ENCODE measurements at regions not wholly inside any gene's neighbourhood (a gene's known extent, or its start where the extent isn't known, plus 50 kb on each side); places are given as distances from the start of the nearest gene placed in this dataset.

GRCh38 chr1:39107341-39108290, 81.5 kb downstream of the NDUFS5 start:
- no peak for DNase-seq (ENCODE audit: low spot score)

- DNase-seq (ENCODE audit: low spot score), result no peak
Observed at GRCh38 chr1:39109644-39110043, 83.5 kb downstream of the NDUFS5 start.

GRCh38 chr1:39110325-39110851, 84.2 kb downstream of the NDUFS5 start:
- DNase-seq (ENCODE audit: low spot score), result no peak

GRCh38 chr1:39110882-39111281, 84.7 kb downstream of the NDUFS5 start:
- no peak for DNase-seq (ENCODE audit: low spot score)

- no peak for DNase-seq (ENCODE audit: low spot score)
Observed at GRCh38 chr1:39113109-39113743, 87.1 kb downstream of the NDUFS5 start.

- peak; percentile 29 for DNase-seq (ENCODE audit: low spot score)
Observed at GRCh38 chr1:39115271-39116110, 89.0 kb upstream of the MACF1 start.

- DNase-seq (ENCODE audit: low spot score), result no peak
Observed at GRCh38 chr1:39116116-39116607, 88.3 kb upstream of the MACF1 start.

GRCh38 chr1:39116860-39117728, 87.4 kb upstream of the MACF1 start:
- DNase-seq (ENCODE audit: low spot score), result no peak

GRCh38 chr1:39117899-39118450, 86.5 kb upstream of the MACF1 start:
- DNase-seq (ENCODE audit: low spot score), result no peak

GRCh38 chr1:39122056-39122455, 82.4 kb upstream of the MACF1 start:
- no peak for DNase-seq (ENCODE audit: low spot score)

- no peak for DNase-seq (ENCODE audit: low spot score)
Observed at GRCh38 chr1:39124282-39124681, 80.2 kb upstream of the MACF1 start.

- DNase-seq (ENCODE audit: low spot score), result no peak
Observed at GRCh38 chr1:39127513-39127912, 77.0 kb upstream of the MACF1 start.

- no peak for DNase-seq (ENCODE audit: low spot score)
Observed at GRCh38 chr1:39128126-39128525, 76.4 kb upstream of the MACF1 start.

GRCh38 chr1:39128959-39129358, 75.5 kb upstream of the MACF1 start:
- no peak for DNase-seq (ENCODE audit: low spot score)

GRCh38 chr1:39129514-39129913, 75.0 kb upstream of the MACF1 start:
- DNase-seq (ENCODE audit: low spot score), result peak; percentile 43

- DNase-seq (ENCODE audit: low spot score), result no peak
Observed at GRCh38 chr1:39130325-39130724, 74.2 kb upstream of the MACF1 start.

GRCh38 chr1:39131940-39132339, 72.6 kb upstream of the MACF1 start:
- no peak for DNase-seq (ENCODE audit: low spot score)

- DNase-seq (ENCODE audit: low spot score), result no peak
Observed at GRCh38 chr1:39132505-39133339, 71.8 kb upstream of the MACF1 start.

GRCh38 chr1:39133340-39133684, 71.2 kb upstream of the MACF1 start:
- DNase-seq (ENCODE audit: low spot score), result no peak

- DNase-seq (ENCODE audit: low spot score), result no peak
Observed at GRCh38 chr1:39134768-39135333, 69.6 kb upstream of the MACF1 start.
